HPDE6-E6E7 (cell line): ENCODE measurements at regions not wholly inside any gene's neighbourhood (a gene's known extent, or its start where the extent isn't known, plus 50 kb on each side); places are given as distances from the start of the nearest gene placed in this dataset.
"Not testable (repeated sequence)": the region's sequence is repeated elsewhere in the genome, so short reads cannot be mapped to it uniquely, and the experiment has no call there.

Source experiments
- DNase-seq: peaks from one replicate; pipeline ENCODE4 v3.0.0; 2011; ENCODE audit warnings: missing footprints; ENCODE audit errors: extremely low spot score

GRCh38 chr6:11452106-11452505 is 85.4 kb upstream of the TMEM170B start:
- not testable (repeated sequence) for DNase-seq

DNA sequence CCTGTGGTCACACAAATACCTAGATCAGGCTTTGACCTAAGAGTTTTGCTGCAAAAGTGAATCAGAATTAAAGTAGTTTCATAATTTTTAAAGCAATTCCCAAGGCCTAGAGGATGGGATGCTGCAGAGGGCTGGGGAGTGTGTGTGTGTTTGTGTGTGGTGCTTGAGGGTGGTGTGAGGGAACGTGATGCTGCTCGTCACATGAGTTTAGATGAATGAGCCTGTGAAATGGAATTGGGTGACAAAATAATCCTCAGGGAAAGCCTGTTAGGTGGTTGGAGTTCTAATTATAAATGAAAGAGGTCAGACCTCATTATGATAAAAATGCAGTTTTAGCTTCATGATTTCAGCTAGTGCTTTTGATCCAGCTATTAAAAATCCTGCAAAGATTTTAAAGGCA is 87.5 kb upstream of the TMEM170B start:
- no peak for DNase-seq

DNA sequence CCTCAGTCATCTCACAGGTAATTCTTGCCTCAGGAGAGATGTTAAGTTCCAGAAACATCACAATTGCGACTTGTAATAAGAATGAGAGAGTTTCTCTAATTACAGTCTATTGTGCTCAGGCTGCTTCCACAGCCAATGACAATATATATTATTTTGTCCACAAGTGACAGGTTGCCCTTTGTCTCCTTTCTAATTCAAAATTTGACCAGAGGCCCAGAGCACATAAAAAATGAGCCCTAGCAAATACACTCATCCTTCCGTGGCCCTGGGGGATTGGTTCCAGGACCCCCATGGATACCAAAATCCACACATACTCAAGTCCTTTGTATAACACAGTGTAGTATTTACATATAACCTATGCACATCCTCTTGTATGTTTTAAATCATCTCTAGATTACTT is 88.1 kb upstream of the TMEM170B start:
- DNase-seq, result no peak

- DNase-seq, result no peak
These were observed 89.5 kb upstream of the TMEM170B start for GRCh38 chr6:11448038-11448437.

DNA sequence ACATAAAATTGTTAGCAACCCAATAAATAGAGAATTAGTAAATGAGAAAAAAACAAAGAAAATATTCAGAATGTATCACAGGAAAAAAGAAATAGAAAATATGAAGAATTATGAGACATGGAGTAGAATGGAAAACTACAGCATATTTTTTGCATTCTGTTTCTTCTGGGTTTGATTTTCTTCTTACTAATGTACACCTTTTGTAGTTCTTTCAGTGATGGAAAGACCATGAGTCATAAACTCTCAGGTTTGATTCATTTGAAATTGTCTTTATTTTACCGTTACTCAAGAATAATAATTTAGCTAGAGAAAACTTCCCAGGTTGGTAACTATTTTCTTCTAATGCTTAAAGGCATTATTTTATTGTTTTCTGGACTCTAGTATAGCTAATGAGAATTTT is 90.3 kb upstream of the TMEM170B start:
- no peak for DNase-seq

GRCh38 chr6:11445146-11445545 is 92.4 kb upstream of the TMEM170B start:
- DNase-seq, result no peak

DNA sequence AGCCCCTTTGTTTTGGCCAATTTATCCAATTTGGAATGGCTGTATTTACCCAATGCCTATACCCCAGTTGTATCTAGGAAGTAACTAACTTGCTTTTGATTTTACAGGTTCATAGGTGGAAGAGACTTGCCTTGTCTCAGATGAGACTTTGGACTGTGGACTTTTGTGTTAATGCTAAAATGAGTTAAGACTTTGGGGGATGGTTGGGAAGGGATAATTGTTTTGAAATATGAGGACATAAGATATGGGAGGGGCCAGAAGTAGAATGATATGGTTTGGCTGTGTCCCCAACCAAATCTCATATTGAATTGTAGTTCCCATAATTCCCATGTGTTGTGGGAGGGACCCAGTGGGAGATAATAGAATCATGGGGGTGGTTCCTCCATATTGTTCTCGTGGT is 94.4 kb upstream of the TMEM170B start:
- DNase-seq, result not testable (repeated sequence)

- no peak for DNase-seq
These were observed 95.1 kb upstream of the TMEM170B start for GRCh38 chr6:11442495-11442894.

GRCh38 chr6:11439876-11440275 is 97.7 kb upstream of the TMEM170B start:
- no peak for DNase-seq

- DNase-seq, result no peak
These were observed 98.5 kb upstream of the TMEM170B start for GRCh38 chr6:11439017-11439420.

DNA sequence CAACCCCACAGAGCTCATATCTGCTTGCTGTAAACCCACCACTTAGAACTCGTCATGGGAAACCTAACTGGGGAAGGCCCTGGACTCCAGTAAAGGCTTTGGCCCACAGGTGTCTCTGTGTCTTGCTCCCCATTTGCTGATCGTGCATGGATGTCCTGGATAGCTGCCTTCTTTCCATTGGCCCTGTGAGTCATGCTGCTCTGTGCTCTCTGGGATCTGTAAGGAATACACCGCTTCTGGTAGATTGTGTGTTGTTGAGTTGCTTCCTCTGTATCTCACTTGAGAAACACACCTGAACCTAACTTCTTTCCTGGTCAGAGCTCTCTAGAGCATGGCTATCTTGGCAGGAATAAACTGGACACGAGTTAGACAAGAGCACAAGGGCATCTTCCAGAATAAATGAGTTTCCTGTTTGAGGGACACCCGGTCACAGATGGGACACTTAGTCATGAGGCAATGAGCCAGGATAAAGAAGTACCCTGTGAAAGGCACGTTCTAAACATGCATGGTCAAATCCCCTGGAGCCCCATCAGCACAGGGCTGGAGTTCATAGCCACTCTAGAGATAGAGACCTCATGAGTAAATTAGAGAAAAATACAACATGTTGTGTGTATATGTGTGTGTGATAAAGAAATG is 99.6 kb upstream of the TMEM170B start:
- no peak for DNase-seq

DNA sequence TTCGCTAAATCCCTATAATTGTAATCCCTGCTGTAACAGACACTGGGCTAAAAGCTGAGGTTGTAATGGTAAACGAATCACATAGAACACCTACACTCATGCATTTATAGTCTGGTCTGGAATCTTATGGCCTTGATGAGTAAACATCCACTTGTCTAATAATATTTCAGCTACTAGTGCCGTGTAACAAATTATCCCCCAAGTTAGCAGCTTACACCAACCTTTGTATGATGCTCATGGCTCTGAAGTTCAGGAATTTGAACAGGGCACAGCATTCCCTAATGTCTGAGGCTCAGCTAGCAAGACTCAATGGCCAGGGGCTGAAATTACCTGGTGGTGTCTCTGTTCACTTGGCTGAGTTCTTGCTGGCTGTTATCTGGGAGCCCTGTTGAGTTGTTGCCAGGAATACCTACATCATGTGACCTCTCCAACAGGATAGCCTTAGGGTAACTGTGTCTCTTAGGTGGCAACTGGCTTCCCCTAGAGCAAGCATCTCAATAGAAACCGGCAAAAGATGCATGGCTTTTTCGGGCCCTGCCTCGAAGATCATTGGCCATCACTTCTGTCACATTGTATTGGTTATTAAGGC is 100.9 kb upstream of the TMEM170B start:
- DNase-seq, result no peak

- peak; percentile 40 for DNase-seq
These were observed 102.8 kb upstream of the TMEM170B start for GRCh38 chr6:11434565-11435326.

DNA sequence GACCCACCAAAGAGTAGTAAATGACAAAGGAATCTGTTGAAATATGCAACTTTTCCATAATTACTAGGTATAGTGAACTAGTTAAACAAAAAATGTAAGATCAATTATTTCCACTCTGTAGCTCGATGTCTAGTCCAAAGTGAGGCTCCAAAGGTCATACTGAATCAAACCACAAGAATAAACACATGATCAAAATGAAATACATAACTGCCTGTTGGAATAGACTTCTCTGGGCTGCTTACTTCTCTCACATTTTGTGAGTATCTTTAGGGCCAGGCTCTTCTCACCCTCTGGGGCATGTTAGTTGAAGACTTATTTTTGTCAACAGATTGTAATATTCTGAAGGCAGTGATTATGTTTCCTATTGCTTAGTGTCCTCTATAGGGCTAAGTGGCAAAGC is 103.7 kb upstream of the TMEM170B start:
- no peak for DNase-seq

GRCh38 chr6:11432713-11433450 is 104.7 kb upstream of the TMEM170B start:
- DNase-seq, result no peak

- DNase-seq, result no peak
These were observed 105.5 kb upstream of the TMEM170B start for GRCh38 chr6:11432091-11432490.

DNA sequence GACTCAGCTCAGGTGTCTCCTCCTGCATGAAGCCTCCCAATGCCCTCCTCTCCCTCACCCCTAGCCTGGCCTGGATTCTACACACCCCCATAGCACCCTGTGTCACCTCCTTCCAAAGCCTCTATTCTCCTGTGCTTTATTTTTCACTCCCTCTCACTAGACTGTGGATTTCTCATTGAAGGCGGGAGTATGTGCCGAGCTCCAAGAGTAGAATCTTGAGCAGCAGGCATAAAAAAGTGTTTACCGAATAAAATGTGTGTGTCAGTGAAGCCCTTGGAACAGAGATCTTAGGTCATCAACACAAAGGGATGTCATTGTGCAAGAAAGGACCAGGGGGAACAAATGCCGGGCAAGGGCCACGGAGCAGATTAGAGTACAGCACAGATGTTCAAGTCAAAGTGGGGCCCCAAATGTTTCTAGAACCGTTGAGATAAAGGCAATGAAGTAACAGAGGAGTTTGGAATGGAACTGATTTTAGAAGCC is 106.1 kb upstream of the TMEM170B start:
- DNase-seq, result no peak

- no peak for DNase-seq
These were observed 107.5 kb upstream of the TMEM170B start for GRCh38 chr6:11430036-11430435.

GRCh38 chr6:11429577-11429976 is 108.0 kb upstream of the TMEM170B start:
- no peak for DNase-seq

GRCh38 chr6:11428895-11429294 is 108.7 kb upstream of the TMEM170B start:
- no peak for DNase-seq

DNA sequence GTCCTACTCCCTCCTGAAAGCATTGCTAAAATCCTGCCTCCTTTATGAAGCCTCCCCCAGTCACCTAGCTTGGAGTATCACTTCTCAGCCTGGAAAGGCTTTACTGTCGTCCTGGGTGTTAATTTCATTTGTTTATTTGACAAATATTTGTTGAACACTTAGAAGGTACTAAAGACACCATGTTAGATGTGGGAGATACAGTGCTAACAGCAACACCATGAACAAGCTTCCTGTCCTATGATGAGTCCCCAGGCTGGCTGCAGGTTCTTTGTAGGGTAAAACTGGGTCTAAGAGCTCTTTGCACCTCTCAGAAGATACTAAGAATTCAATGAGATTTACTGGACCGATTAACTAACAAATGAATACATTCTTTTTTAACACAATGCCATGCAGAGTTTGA is 109.2 kb upstream of the TMEM170B start:
- DNase-seq, result no peak

DNA sequence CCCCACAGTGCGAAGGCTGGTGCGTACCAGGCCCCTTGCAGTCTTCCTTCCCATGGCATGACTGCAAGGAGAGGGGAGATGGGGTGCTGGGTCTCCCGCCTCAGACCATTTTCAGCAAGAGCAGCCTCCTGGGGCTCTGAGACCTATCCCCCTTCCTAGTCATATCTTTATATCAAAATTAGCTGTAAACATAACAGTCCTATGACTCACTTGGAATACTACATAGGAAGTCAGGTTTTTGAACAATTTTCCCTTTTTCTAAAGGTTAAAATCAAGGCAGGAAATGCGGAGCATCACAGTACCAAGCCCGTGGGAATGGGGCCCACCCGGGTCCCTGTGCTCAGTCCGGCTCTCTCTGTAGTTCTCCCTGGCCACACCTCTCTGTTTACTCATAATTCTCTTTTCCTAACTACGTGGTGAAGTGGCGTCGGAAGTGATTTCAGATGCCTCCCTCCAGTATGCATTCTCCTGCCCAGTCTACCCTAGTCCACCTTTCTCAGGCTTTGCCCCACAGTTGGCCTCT is 109.8 kb upstream of the TMEM170B start:
- no peak for DNase-seq
